ENCODE measurements at regions not wholly inside any gene's neighbourhood (a gene's known extent, or its start where the extent isn't known, plus 50 kb on each side); places are given as distances from the start of the nearest gene placed in this dataset.

- DNase-seq = no peak
Observed at GRCh38 chr5:89606939-89607534, 724.1 kb upstream of the MEF2C start.

- no peak for DNase-seq
Observed at GRCh38 chr5:89604342-89604741, 721.4 kb upstream of the MEF2C start.

- DNase-seq = no peak
Observed at GRCh38 chr5:89601880-89602279, 718.9 kb upstream of the MEF2C start.

- no peak for DNase-seq
Observed at GRCh38 chr5:89597878-89598277, 714.9 kb upstream of the MEF2C start.

- DNase-seq = no peak
Observed at GRCh38 chr5:89596821-89597220, 713.8 kb upstream of the MEF2C start.

- DNase-seq = no peak
Observed at GRCh38 chr5:89595056-89595455, 712.1 kb upstream of the MEF2C start.

GRCh38 chr5:89584339-89584956 lies 701.5 kb upstream of the MEF2C start:
- no peak for DNase-seq

- DNase-seq = no peak
Observed at GRCh38 chr5:89583534-89583933, 700.5 kb upstream of the MEF2C start.

- no peak for DNase-seq
Observed at GRCh38 chr5:89582768-89583339, 699.9 kb upstream of the MEF2C start.

- DNase-seq = no peak
Observed at GRCh38 chr5:89580976-89581375, 698.0 kb upstream of the MEF2C start.

GRCh38 chr5:89575319-89575718 lies 692.3 kb upstream of the MEF2C start:
- DNase-seq = no peak

GRCh38 chr5:89573345-89573744 lies 690.4 kb upstream of the MEF2C start:
- no peak for DNase-seq

GRCh38 chr5:89572696-89573095 lies 689.7 kb upstream of the MEF2C start:
- DNase-seq = no peak

- no peak for DNase-seq
Observed at GRCh38 chr5:89570557-89570956, 687.6 kb upstream of the MEF2C start.

GRCh38 chr5:89566340-89566739 lies 683.4 kb upstream of the MEF2C start:
- DNase-seq = no peak

- no peak for DNase-seq
Observed at GRCh38 chr5:89560696-89561095, 677.7 kb upstream of the MEF2C start.

GRCh38 chr5:89556215-89556913 lies 673.4 kb upstream of the MEF2C start:
- no peak for DNase-seq

GRCh38 chr5:89546657-89547056 lies 663.7 kb upstream of the MEF2C start:
- no peak for DNase-seq

- DNase-seq = no peak
Observed at GRCh38 chr5:89545626-89546025, 662.6 kb upstream of the MEF2C start.

GRCh38 chr5:89545076-89545475 lies 662.1 kb upstream of the MEF2C start:
- no peak for DNase-seq

- no peak for DNase-seq
Observed at GRCh38 chr5:89542736-89543135, 659.8 kb upstream of the MEF2C start.

GRCh38 chr5:89537800-89538199 lies 654.8 kb upstream of the MEF2C start:
- DNase-seq = no peak

GRCh38 chr5:89536020-89536419 lies 653.0 kb upstream of the MEF2C start:
- DNase-seq = no peak

GRCh38 chr5:89535411-89535810 lies 652.4 kb upstream of the MEF2C start:
- no peak for DNase-seq
